ENCODE measurements at regions not wholly inside any gene's neighbourhood (a gene's known extent, or its start where the extent isn't known, plus 50 kb on each side); places are given as distances from the start of the nearest gene placed in this dataset.
A peak's percentile ranks its signal among the peaks of the same experiment; 100 is the strongest.
"Not testable (repeated sequence)": the region's sequence is repeated elsewhere in the genome, so short reads cannot be mapped to it uniquely, and the experiment has no call there.

GRCh38 chr2:129828792-129829191, 150.7 kb upstream of the RAB6C start:
- no peak for DNase-seq

- no peak for DNase-seq
Measured at GRCh38 chr2:129829588-129829987, 149.9 kb upstream of the RAB6C start.

GRCh38 chr2:129831018-129831417, 148.4 kb upstream of the RAB6C start:
- DNase-seq, result no peak

- not testable (repeated sequence) for DNase-seq
Measured at GRCh38 chr2:129833465-129833864, 146.0 kb upstream of the RAB6C start.

GRCh38 chr2:129847043-129847442, 132.4 kb upstream of the RAB6C start:
- no peak for DNase-seq

GRCh38 chr2:129849559-129850160, 129.8 kb upstream of the RAB6C start:
- peak; percentile 68 for DNase-seq

GRCh38 chr2:129857200-129857599, 122.3 kb upstream of the RAB6C start:
- no peak for DNase-seq

- no peak for DNase-seq
Measured at GRCh38 chr2:129859175-129859574, 120.3 kb upstream of the RAB6C start.

GRCh38 chr2:129860088-129860487, 119.4 kb upstream of the RAB6C start:
- DNase-seq, result no peak

- no peak for DNase-seq
Measured at GRCh38 chr2:129861666-129862288, 117.7 kb upstream of the RAB6C start.

GRCh38 chr2:129862668-129863067, 116.8 kb upstream of the RAB6C start:
- DNase-seq, result no peak

- no peak for DNase-seq
Measured at GRCh38 chr2:129863350-129863749, 116.1 kb upstream of the RAB6C start.

- DNase-seq, result no peak
Measured at GRCh38 chr2:129864719-129865118, 114.7 kb upstream of the RAB6C start.

- DNase-seq, result no peak
Measured at GRCh38 chr2:129865976-129866375, 113.5 kb upstream of the RAB6C start.

- no peak for DNase-seq
Measured at GRCh38 chr2:129866391-129866790, 113.1 kb upstream of the RAB6C start.

- no peak for DNase-seq
Measured at GRCh38 chr2:129868151-129868550, 111.3 kb upstream of the RAB6C start.

- DNase-seq, result no peak
Measured at GRCh38 chr2:129870685-129871241, 108.7 kb upstream of the RAB6C start.

GRCh38 chr2:129872446-129872845, 107.0 kb upstream of the RAB6C start:
- no peak for DNase-seq

- DNase-seq, result no peak
Measured at GRCh38 chr2:129876541-129876940, 102.9 kb upstream of the RAB6C start.

- peak; percentile 89 for DNase-seq
Measured at GRCh38 chr2:129877289-129877741, 102.2 kb upstream of the RAB6C start.

- no peak for DNase-seq
Measured at GRCh38 chr2:129877795-129878775, 101.4 kb upstream of the RAB6C start.

- no peak for DNase-seq
Measured at GRCh38 chr2:129879614-129880180, 99.8 kb upstream of the RAB6C start.

GRCh38 chr2:129880309-129880708, 99.2 kb upstream of the RAB6C start:
- DNase-seq, result no peak
